HCT116 (cell line): ENCODE measurements at regions not wholly inside any gene's neighbourhood (a gene's known extent, or its start where the extent isn't known, plus 50 kb on each side); places are given as distances from the start of the nearest gene placed in this dataset.

Experiments
- ATAC-seq: fragments of 200-7000 bp; cut with Tn5 transposase; 2 replicates; pipeline ENCODE4 v1.9.1; 2020; ENCODE audit warnings: mild to moderate bottlenecking, moderate library complexity
- BruUV-seq: library from RNA; stranded (reverse); fragments of 400-500 nt; replicated peaks from 2 replicates; lab custom pipeline; 2021; lab: Mats Ljungman, UMichigan
- CTCF ChIA-PET: fragments of 300-600 bp; sonication (Branson Sonifier 250); formaldehyde crosslinking; loops from one replicate; lab custom pipeline; 2021; ENCODE audit warnings: antibody characterized with exemption; lab: Charles Lee
- POLR2A ChIA-PET: fragments of 300-600, 350-600 bp; sonication (Branson Sonifier 250); formaldehyde crosslinking; loops from one replicate; lab custom pipeline; 2021; ENCODE audit warnings: antibody characterized with exemption; lab: Charles Lee
- RAD21 ChIA-PET, 2 experiments: fragments of 300-600 bp; sonication (Branson Sonifier 250); formaldehyde crosslinking; loops; one replicate each; lab custom pipeline; 2023; ENCODE audit warnings: low total read pairs in 2 of 2; ENCODE audit not compliant: uncharacterized antibody in 2 of 2, unreplicated experiment in 2 of 2, low non-redundant PET in 1 of 2; lab: Charles Lee
- DNase-seq: peaks from one replicate; pipeline ENCODE4 v3.0.0-alpha.2; 2010; ENCODE audit warnings: low read depth, low spot score
- H2AFZ ChIP-seq: fragments of 200-600 bp; shearing (Covaris generic), sonication (generic); 2 replicates; pipeline ENCODE4 v1.6.1; 2017; ENCODE audit warnings: low read depth, mixed run types, mixed read lengths, antibody characterized with exemption, low read length; ENCODE audit not compliant: poor library complexity, severe bottlenecking
- H3K27ac ChIP-seq: 2 replicates; pipeline ENCODE4 v1.5.1; 2012; ENCODE audit warnings: low read depth, low read length
- H3K27me3 ChIP-seq: fragments of 200-600 bp; sonication (generic); 2 replicates; pipeline ENCODE4 v1.6.1; 2016; ENCODE audit warnings: mixed run types, low read length, mixed read lengths; ENCODE audit not compliant: insufficient read depth
- H3K36me3 ChIP-seq, 2 experiments: fragments of 200-500 bp in 1 of 2; fragments of 200-600 bp in 1 of 2; sonication (Bioruptor generic) in 1 of 2; sonication (generic) in 1 of 2; 2 replicates each; pipeline versions ENCODE4 v1.5.1 to v1.6.1; 2014 to 2016; ENCODE audit warnings: low read length in 2 of 2, inconsistent platforms in 1 of 2, mixed read lengths in 1 of 2, mixed run types in 1 of 2; ENCODE audit not compliant: insufficient read depth in 2 of 2, control insufficient read depth in 1 of 2
- H3K4me1 ChIP-seq, 2 experiments: fragments of 200-600 bp in 1 of 2; sonication (generic) in 1 of 2; 2 replicates each; pipeline versions ENCODE4 v1.5.1 to v1.6.1; 2012 to 2017; ENCODE audit warnings: low read length in 2 of 2, inconsistent platforms in 1 of 2, mild to moderate bottlenecking in 1 of 2, mixed read lengths in 1 of 2, mixed run types in 1 of 2, moderate library complexity in 1 of 2; ENCODE audit not compliant: insufficient read depth in 2 of 2, control insufficient read depth in 1 of 2
- H3K4me2 ChIP-seq: fragments of 200-600 bp; sonication (generic); 2 replicates; pipeline ENCODE4 v1.6.1; 2017; ENCODE audit warnings: mixed run types, low read length, mixed read lengths
- H3K4me3 ChIP-seq, 2 experiments: fragments of 200-600 bp in 1 of 2; sonication (generic) in 1 of 2; replicated peaks in 1 of 2; 2 replicates each; pipeline ENCODE4 v1.5.1; 2011 to 2016; ENCODE audit warnings: low read length in 2 of 2, control low read depth in 1 of 2, low read depth in 1 of 2, mild to moderate bottlenecking in 1 of 2, mixed read lengths in 1 of 2, mixed run types in 1 of 2
- H3K79me2 ChIP-seq: fragments of 200-600 bp; sonication (generic); 2 replicates; pipeline ENCODE4 v1.6.1; 2017; ENCODE audit warnings: mild to moderate bottlenecking, mixed run types, low read length, moderate library complexity, mixed read lengths; ENCODE audit not compliant: insufficient read depth
- H3K9ac ChIP-seq: fragments of 200-600 bp; sonication (generic); 2 replicates; pipeline ENCODE4 v1.6.1; 2016; ENCODE audit warnings: low read length, mixed read lengths
- H3K9me2 ChIP-seq: fragments of 200-600 bp; sonication (generic), shearing (Covaris generic); 2 replicates; pipeline ENCODE4 v1.6.1; 2017; ENCODE audit warnings: mixed run types, mild to moderate bottlenecking, moderate library complexity; ENCODE audit not compliant: insufficient read depth
- H3K9me3 ChIP-seq, 2 experiments: fragments of 200-500 bp in 1 of 2; fragments of 200-600 bp in 1 of 2; sonication (Bioruptor generic) in 1 of 2; sonication (generic) in 1 of 2; 2 replicates each; pipeline ENCODE4 v1.6.1; 2014 to 2017; ENCODE audit warnings: low read length in 2 of 2, mixed read lengths in 2 of 2, inconsistent platforms in 1 of 2, low read depth in 1 of 2, mild to moderate bottlenecking in 1 of 2, mixed run types in 1 of 2, moderate library complexity in 1 of 2; ENCODE audit not compliant: control insufficient read depth in 1 of 2, insufficient read depth in 1 of 2
- H4K20me1 ChIP-seq: fragments of 200-600 bp; sonication (generic), shearing (Covaris generic); 2 replicates; pipeline ENCODE4 v1.6.1; 2017; ENCODE audit warnings: mixed run types, mild to moderate bottlenecking, moderate library complexity; ENCODE audit not compliant: insufficient read depth
- ATF3 ChIP-seq: IDR thresholded peaks from 2 replicates; pipeline ENCODE4 v1.6.1; 2012
- CBX3 ChIP-seq: IDR thresholded peaks from 2 replicates; pipeline ENCODE4 v1.6.1; 2012; ENCODE audit warnings: low read depth
- CEBPB ChIP-seq: IDR thresholded peaks from 2 replicates; pipeline ENCODE4 v1.6.1; 2012; ENCODE audit warnings: low read depth
- EGR1 ChIP-seq: IDR thresholded peaks from 2 replicates; pipeline ENCODE4 v1.6.1; 2012; ENCODE audit warnings: low read depth
- EZH2 ChIP-seq: fragments of 200-600 bp; sonication (generic); IDR thresholded peaks from 2 replicates; pipeline ENCODE4 v1.6.1; 2017; ENCODE audit warnings: antibody characterized with exemption, mixed run types
- EZH2phosphoT487 ChIP-seq: fragments of 200-600 bp; IDR thresholded peaks from 2 replicates; pipeline ENCODE4 v1.6.1; 2018; ENCODE audit warnings: antibody characterized with exemption, borderline replicate concordance
- FOSL1 ChIP-seq: IDR thresholded peaks from 2 replicates; pipeline ENCODE4 v1.6.1; 2012; ENCODE audit warnings: low read depth
- JUND ChIP-seq: IDR thresholded peaks from 2 replicates; pipeline ENCODE4 v1.6.1; 2012
- MAX ChIP-seq: IDR thresholded peaks from 2 replicates; pipeline ENCODE4 v1.6.1; 2012
- POLR2AphosphoS5 ChIP-seq: IDR thresholded peaks from 2 replicates; pipeline ENCODE4 v1.6.1; 2011; ENCODE audit warnings: mild to moderate bottlenecking, low read depth, low read length, moderate library complexity
- RAD21 ChIP-seq: IDR thresholded peaks from 2 replicates; pipeline ENCODE4 v1.6.1; 2012; ENCODE audit warnings: low read depth, mild to moderate bottlenecking
- REST ChIP-seq: IDR thresholded peaks from 2 replicates; pipeline ENCODE4 v1.6.1; 2012; ENCODE audit warnings: low read depth
- SP1 ChIP-seq: IDR thresholded peaks from 2 replicates; pipeline ENCODE4 v1.6.1; 2012; ENCODE audit warnings: low read depth
- SRF ChIP-seq: IDR thresholded peaks from 2 replicates; pipeline ENCODE4 v1.6.1; 2012; ENCODE audit warnings: low read depth
- TCF7L2 ChIP-seq: IDR thresholded peaks from 2 replicates; pipeline ENCODE4 v1.7.0; 2011; ENCODE audit warnings: borderline replicate concordance, inconsistent platforms; ENCODE audit not compliant: insufficient read depth, insufficient read length; ENCODE audit errors: extremely low read depth
- YY1 ChIP-seq: IDR thresholded peaks from 2 replicates; pipeline ENCODE4 v1.6.1; 2011; ENCODE audit warnings: low read length, low read depth, moderate library complexity, mild to moderate bottlenecking; ENCODE audit not compliant: insufficient replicate concordance; ENCODE audit errors: extremely low read depth
- ZBTB33 ChIP-seq: IDR thresholded peaks from 2 replicates; pipeline ENCODE4 v1.6.1; 2011; ENCODE audit warnings: mild to moderate bottlenecking, low read length, moderate library complexity; ENCODE audit not compliant: insufficient replicate concordance; ENCODE audit errors: extremely low read depth
- ZFX ChIP-seq: fragments of 450-650 bp; IDR thresholded peaks from 2 replicates; pipeline ENCODE4 v1.6.1; 2017
- ZNF274 ChIP-seq: fragments of 200-500 bp; sonication (Bioruptor generic); IDR thresholded peaks from 2 replicates; pipeline ENCODE4 v1.6.1; 2014; ENCODE audit warnings: mild to moderate bottlenecking, low read depth, low read length, inconsistent platforms
- intact Hi-C: fragments of 100-400 bp; cut with micrococcal nuclease; formaldehyde crosslinking; loops from 2 replicates; pipeline ENCODE4 v1.10.0; 2022

GRCh38 chr3:166582236-166582635 lies 745.0 kb upstream of the BCHE start:
- no peak for ATAC-seq
- H3K79me2 ChIP-seq, result no peaks in the 10 kb centered on the region
- H3K4me2 ChIP-seq, result no peak overlapping the region
- no peaks in the 10 kb centered on the region for H3K9me3 ChIP-seq
- ChIA-PET POLR2A (no interaction called here), RAD21 (no interaction called here), CTCF (no interaction called here)
- no TSS peak for BruUV-seq
- no peaks in the 10 kb centered on the region for H3K4me1 ChIP-seq
- no peaks in the 10 kb centered on the region for H3K36me3 ChIP-seq
- no peaks in the 10 kb centered on the region; the same call in 1 of the 2 replicates for H4K20me1 ChIP-seq
- intact Hi-C loops, result no loop called here
- H3K4me3 ChIP-seq, result no peak overlapping the region
- TF ChIP-seq ZNF274 (no peak), POLR2AphosphoS5 (no peak), REST (no peak), CBX3 (no peak), CEBPB (no peak), ZFX (no peak), ZBTB33 (no peak), RAD21 (no peak), MAX (no peak), FOSL1 (no peak), JUND (no peak), ATF3 (no peak), SRF (no peak), SP1 (no peak), EZH2phosphoT487 (no peak), YY1 (no peak), EZH2 (no peak), EGR1 (no peak), TCF7L2 (no peak)
- H3K27ac ChIP-seq, result no peak overlapping the region
- no peak for DNase-seq
- H3K27me3 ChIP-seq, result no peaks in the 10 kb centered on the region
- H2AFZ ChIP-seq, result no peak overlapping the region
- no peak overlapping the region for H3K9ac ChIP-seq
- H3K9me2 ChIP-seq, result no peaks in the 10 kb centered on the region
